GM18511 (cell line): ENCODE measurements at regions not wholly inside any gene's neighbourhood (a gene's known extent, or its start where the extent isn't known, plus 50 kb on each side); places are given as distances from the start of the nearest gene placed in this dataset.

Experiments
- ATAC-seq: cut with Tn5 transposase; IDR thresholded peaks from one replicate; pipeline ENCODE4 v1.9.1; 2021; ENCODE audit warnings: mild to moderate bottlenecking, moderate library complexity; ENCODE audit not compliant: unreplicated experiment

GRCh38 chr2:156647377-156648010 lies 211.3 kb downstream of the GPD2 start:
- ATAC-seq = no peak

- ATAC-seq = no peak
Observed at GRCh38 chr2:156648522-156648921, 212.3 kb downstream of the GPD2 start.

GRCh38 chr2:156649596-156649995 lies 213.4 kb downstream of the GPD2 start:
- no peak for ATAC-seq

- ATAC-seq = no peak
Observed at GRCh38 chr2:156652691-156653090, 216.5 kb downstream of the GPD2 start.

GRCh38 chr2:156653675-156654074 lies 217.5 kb downstream of the GPD2 start:
- no peak for ATAC-seq

GRCh38 chr2:156657809-156658208 lies 221.6 kb downstream of the GPD2 start:
- no peak for ATAC-seq

- ATAC-seq = no peak
Observed at GRCh38 chr2:156659694-156660093, 223.5 kb downstream of the GPD2 start.

- ATAC-seq = peak; percentile 88
Observed at GRCh38 chr2:156663757-156664409, 227.7 kb downstream of the GPD2 start.

- no peak for ATAC-seq
Observed at GRCh38 chr2:156666130-156666785, 230.1 kb downstream of the GPD2 start.

- ATAC-seq = no peak
Observed at GRCh38 chr2:156670104-156670503, 233.9 kb downstream of the GPD2 start.

GRCh38 chr2:156671706-156672361 lies 235.7 kb downstream of the GPD2 start:
- ATAC-seq = no peak

- ATAC-seq = no peak
Observed at GRCh38 chr2:156672556-156673332, 236.6 kb downstream of the GPD2 start.

- ATAC-seq = no peak
Observed at GRCh38 chr2:156673333-156673615, 237.1 kb downstream of the GPD2 start.

GRCh38 chr2:156673981-156674380 lies 237.8 kb downstream of the GPD2 start:
- ATAC-seq = no peak

GRCh38 chr2:156675896-156676295 lies 239.7 kb downstream of the GPD2 start:
- no peak for ATAC-seq

GRCh38 chr2:156679820-156680219 lies 243.6 kb downstream of the GPD2 start:
- no peak for ATAC-seq

GRCh38 chr2:156680266-156680665 lies 244.1 kb downstream of the GPD2 start:
- no peak for ATAC-seq

GRCh38 chr2:156687126-156687525 lies 250.9 kb downstream of the GPD2 start:
- no peak for ATAC-seq

GRCh38 chr2:156687715-156688114 lies 251.5 kb downstream of the GPD2 start:
- no peak for ATAC-seq

- no peak for ATAC-seq
Observed at GRCh38 chr2:156689939-156690338, 253.8 kb downstream of the GPD2 start.

- no peak for ATAC-seq
Observed at GRCh38 chr2:156691014-156691413, 254.8 kb downstream of the GPD2 start.
